ENCODE measurements at regions not wholly inside any gene's neighbourhood (a gene's known extent, or its start where the extent isn't known, plus 50 kb on each side); places are given as distances from the start of the nearest gene placed in this dataset.

DNA sequence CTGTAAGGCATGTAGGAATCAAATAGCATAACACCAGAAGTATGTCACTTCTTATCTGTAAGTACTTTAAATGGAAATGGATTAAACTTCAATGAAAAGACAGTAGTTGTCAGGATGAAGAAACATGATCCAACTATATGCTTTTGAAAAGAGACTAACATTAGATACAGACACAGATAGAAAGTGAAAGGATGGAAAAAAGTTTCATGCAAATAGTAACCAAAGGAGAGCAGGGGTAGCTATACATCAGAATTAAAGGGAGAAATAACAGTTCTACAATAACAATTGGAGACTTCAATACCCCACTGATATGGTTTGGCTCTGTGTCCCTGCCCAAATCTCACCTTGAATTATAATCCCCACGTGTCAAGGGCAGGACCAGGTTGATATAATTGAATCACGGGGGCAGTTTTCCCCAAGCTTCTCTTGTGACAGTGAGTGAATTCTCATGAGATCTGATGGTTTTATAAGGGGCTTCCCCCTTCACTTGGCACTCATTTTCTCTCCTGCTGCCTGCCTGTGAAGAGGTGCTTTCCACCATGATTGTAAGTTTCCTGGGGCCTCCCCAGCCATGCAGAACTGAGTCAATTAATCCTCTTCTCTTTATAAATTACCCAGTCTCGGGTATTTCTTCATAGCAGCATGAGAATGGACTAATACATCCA lies 205.4 kb upstream of the CDH2 start:
- H3K9ac ChIP-seq, result no peak overlapping the region
- H3K27me3 Mint-ChIP-seq (ENCODE audit: insufficient read depth, low read depth), result no peaks in the 10 kb centered on the region
- no peaks in the 10 kb centered on the region for H4K20me1 ChIP-seq (ENCODE audit: low read depth)
- H2AFZ ChIP-seq (replicated peaks), result no peak overlapping the region
- H3K36me3 Mint-ChIP-seq, result no peaks in the 10 kb centered on the region
- no peaks in the 10 kb centered on the region for H3K27me3 ChIP-seq
- H3K9me3 Mint-ChIP-seq, result peaks cover 3% of the 10 kb centered on the region
- H3K27ac ChIP-seq, result no peak overlapping the region
- H3K36me3 ChIP-seq, result no peaks in the 10 kb centered on the region
- DNase-seq (ENCODE audit: low spot score), result no peak
- no peaks in the 10 kb centered on the region for H3K4me1 ChIP-seq
- H3K4me2 ChIP-seq, result no peak overlapping the region
- no peaks in the 10 kb centered on the region for H3K79me2 ChIP-seq (ENCODE audit: low read depth)
- H3K27ac Mint-ChIP-seq, result no peak overlapping the region
- H3K4me3 Mint-ChIP-seq, result no peak overlapping the region
- no peaks in the 10 kb centered on the region for H3K4me1 Mint-ChIP-seq
- H3K9me3 ChIP-seq (ENCODE audit: low read depth), result no peaks in the 10 kb centered on the region
- TF ChIP-seq, protein P1, sequence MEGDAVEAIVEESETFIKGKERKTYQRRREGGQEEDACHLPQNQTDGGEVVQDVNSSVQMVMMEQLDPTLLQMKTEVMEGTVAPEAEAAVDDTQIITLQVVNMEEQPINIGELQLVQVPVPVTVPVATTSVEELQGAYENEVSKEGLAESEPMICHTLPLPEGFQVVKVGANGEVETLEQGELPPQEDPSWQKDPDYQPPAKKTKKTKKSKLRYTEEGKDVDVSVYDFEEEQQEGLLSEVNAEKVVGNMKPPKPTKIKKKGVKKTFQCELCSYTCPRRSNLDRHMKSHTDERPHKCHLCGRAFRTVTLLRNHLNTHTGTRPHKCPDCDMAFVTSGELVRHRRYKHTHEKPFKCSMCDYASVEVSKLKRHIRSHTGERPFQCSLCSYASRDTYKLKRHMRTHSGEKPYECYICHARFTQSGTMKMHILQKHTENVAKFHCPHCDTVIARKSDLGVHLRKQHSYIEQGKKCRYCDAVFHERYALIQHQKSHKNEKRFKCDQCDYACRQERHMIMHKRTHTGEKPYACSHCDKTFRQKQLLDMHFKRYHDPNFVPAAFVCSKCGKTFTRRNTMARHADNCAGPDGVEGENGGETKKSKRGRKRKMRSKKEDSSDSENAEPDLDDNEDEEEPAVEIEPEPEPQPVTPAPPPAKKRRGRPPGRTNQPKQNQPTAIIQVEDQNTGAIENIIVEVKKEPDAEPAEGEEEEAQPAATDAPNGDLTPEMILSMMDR (IDR thresholded peaks at IDR 0.05), result no peak
- TF ChIP-seq EZH2 (IDR thresholded peaks at IDR 0.05) (no peak), EZH2phosphoT487 (IDR thresholded peaks at IDR 0.05) (no peak)
- no peak overlapping the region for H3K4me3 ChIP-seq
- H3F3A ChIP-seq (ENCODE audit: low read depth), result no peaks in the 10 kb centered on the region

DNA sequence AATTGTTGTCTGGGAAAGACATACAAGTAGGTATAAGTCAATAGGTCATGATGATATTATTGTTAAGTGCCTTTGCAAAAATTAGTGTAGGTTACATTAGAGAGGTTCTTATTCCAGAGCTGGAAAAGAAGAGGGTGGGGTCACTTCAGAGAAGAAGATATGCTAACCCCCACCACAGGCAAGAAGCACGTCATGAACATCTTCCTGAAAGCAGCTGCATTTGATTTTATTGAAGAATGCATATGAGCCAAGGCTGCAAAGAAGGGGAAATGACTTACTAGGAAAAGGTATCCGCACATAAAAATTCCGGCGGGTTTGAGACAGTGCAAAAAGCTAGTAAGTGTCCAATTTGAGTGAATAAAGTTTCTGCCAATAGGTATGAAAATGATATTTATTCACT lies 195.3 kb upstream of the CDH2 start:
- Histone ChIP-seq H3K9ac (no peak overlapping the region), H3K79me2 (ENCODE audit: low read depth) (no peaks in the 10 kb centered on the region), H3K36me3 (no peaks in the 10 kb centered on the region), H2AFZ (replicated peaks) (no peak overlapping the region), H3K9me3 (ENCODE audit: low read depth) (no peaks in the 10 kb centered on the region), H4K20me1 (ENCODE audit: low read depth) (no peaks in the 10 kb centered on the region), H3F3A (ENCODE audit: low read depth) (no peaks in the 10 kb centered on the region), H3K27ac (no peak overlapping the region), H3K27me3 (no peaks in the 10 kb centered on the region), H3K4me3 (no peak overlapping the region), H3K4me2 (no peak overlapping the region), H3K4me1 (no peaks in the 10 kb centered on the region)
- Mint-ChIP-seq H3K27me3 (ENCODE audit: insufficient read depth, low read depth) (no peaks in the 10 kb centered on the region), H3K9me3 (no peaks in the 10 kb centered on the region), H3K4me1 (peaks cover 3% of the 10 kb centered on the region), H3K4me3 (no peak overlapping the region), H3K36me3 (no peaks in the 10 kb centered on the region), H3K27ac (no peak overlapping the region)
- DNase-seq (ENCODE audit: low spot score), result no peak
- no peak for TF ChIP-seq EZH2 (IDR thresholded peaks at IDR 0.05)

DNA sequence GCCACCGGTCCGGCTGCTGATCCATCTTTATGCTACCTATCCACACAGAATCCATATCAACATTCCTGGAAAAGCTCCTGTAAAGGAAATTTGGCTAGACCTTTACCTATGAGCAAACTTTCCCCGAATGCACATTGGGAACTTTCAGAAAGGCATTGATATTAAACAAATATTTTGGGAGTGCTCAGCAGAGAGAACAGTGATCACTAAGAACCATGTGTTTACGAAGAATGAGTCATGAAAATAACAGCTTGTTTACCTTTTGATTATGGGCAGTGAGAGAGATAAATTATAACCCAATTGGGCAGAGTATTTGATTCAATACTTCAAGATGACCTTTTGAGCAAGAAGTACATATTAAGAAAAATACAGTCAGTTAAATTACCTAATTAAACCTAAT lies 189.7 kb upstream of the CDH2 start:
- no peaks in the 10 kb centered on the region for H3K27me3 Mint-ChIP-seq (ENCODE audit: insufficient read depth, low read depth)
- no peaks in the 10 kb centered on the region for H3K36me3 Mint-ChIP-seq
- TF ChIP-seq, protein P1 (IDR thresholded peaks at IDR 0.05), result no peak
- TF ChIP-seq EZH2 (IDR thresholded peaks at IDR 0.05) (no peak), EZH2phosphoT487 (IDR thresholded peaks at IDR 0.05) (no peak)
- no peak overlapping the region for H3K27ac Mint-ChIP-seq
- H3K79me2 ChIP-seq (ENCODE audit: low read depth), result no peaks in the 10 kb centered on the region
- H3F3A ChIP-seq (ENCODE audit: low read depth), result no peaks in the 10 kb centered on the region
- H3K9me3 Mint-ChIP-seq, result no peaks in the 10 kb centered on the region
- H3K4me1 Mint-ChIP-seq, result peaks cover 4% of the 10 kb centered on the region
- H3K9ac ChIP-seq, result no peak overlapping the region
- no peaks in the 10 kb centered on the region for H3K9me3 ChIP-seq (ENCODE audit: low read depth)
- H3K27me3 ChIP-seq, result no peaks in the 10 kb centered on the region
- H3K4me3 Mint-ChIP-seq, result no peak overlapping the region
- H3K4me3 ChIP-seq, result no peak overlapping the region
- H2AFZ ChIP-seq (replicated peaks), result no peak overlapping the region
- no peak overlapping the region for H3K4me2 ChIP-seq
- DNase-seq (ENCODE audit: low spot score), result no peak
- H3K36me3 ChIP-seq, result no peaks in the 10 kb centered on the region
- H4K20me1 ChIP-seq (ENCODE audit: low read depth), result no peaks in the 10 kb centered on the region
- no peak overlapping the region for H3K27ac ChIP-seq
- no peaks in the 10 kb centered on the region for H3K4me1 ChIP-seq

DNA sequence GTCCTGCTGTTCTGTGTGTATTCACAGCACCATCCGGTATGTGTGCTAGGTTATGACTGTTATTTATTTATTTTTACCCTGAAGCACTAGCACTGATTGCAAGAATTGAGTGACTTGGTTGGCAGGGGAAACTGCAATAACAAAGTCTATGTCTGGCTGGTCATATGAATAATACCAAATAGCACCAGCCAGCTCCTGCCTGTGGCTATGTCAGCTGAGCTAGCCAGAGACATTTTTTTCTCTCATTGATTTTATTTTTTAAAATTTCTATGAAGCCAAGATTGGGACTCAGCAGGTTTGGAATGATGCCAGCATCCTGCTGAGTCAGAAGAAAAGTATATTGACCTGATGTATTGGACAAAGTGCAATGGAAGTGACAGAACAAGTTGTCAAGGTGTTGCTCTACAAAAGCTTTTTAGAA lies 188.5 kb upstream of the CDH2 start:
- H3K4me1 Mint-ChIP-seq, result peaks cover 4% of the 10 kb centered on the region
- H3K36me3 ChIP-seq, result no peaks in the 10 kb centered on the region
- no peak overlapping the region for H3K4me3 ChIP-seq
- H3K27me3 Mint-ChIP-seq (ENCODE audit: insufficient read depth, low read depth), result no peaks in the 10 kb centered on the region
- no peaks in the 10 kb centered on the region for H4K20me1 ChIP-seq (ENCODE audit: low read depth)
- H3K79me2 ChIP-seq (ENCODE audit: low read depth), result no peaks in the 10 kb centered on the region
- H3K4me1 ChIP-seq, result no peaks in the 10 kb centered on the region
- H3K4me3 Mint-ChIP-seq, result no peak overlapping the region
- H2AFZ ChIP-seq (replicated peaks), result no peak overlapping the region
- TF ChIP-seq EZH2phosphoT487 (IDR thresholded peaks at IDR 0.05) (no peak), EZH2 (IDR thresholded peaks at IDR 0.05) (no peak)
- TF ChIP-seq, protein P1 (IDR thresholded peaks at IDR 0.05), result no peak
- H3K9me3 ChIP-seq (ENCODE audit: low read depth), result no peaks in the 10 kb centered on the region
- no peak overlapping the region for H3K27ac ChIP-seq
- no peaks in the 10 kb centered on the region for H3K27me3 ChIP-seq
- no peak overlapping the region for H3K4me2 ChIP-seq
- H3K27ac Mint-ChIP-seq, result no peak overlapping the region
- H3K9ac ChIP-seq, result no peak overlapping the region
- H3K9me3 Mint-ChIP-seq, result peaks cover under 1% of the 10 kb centered on the region
- no peaks in the 10 kb centered on the region for H3K36me3 Mint-ChIP-seq
- H3F3A ChIP-seq (ENCODE audit: low read depth), result no peaks in the 10 kb centered on the region
- DNase-seq (ENCODE audit: low spot score), result no peak
